ENCODE measurements at regions not wholly inside any gene's neighbourhood (a gene's known extent, or its start where the extent isn't known, plus 50 kb on each side); places are given as distances from the start of the nearest gene placed in this dataset.
"Not testable (repeated sequence)": the region's sequence is repeated elsewhere in the genome, so short reads cannot be mapped to it uniquely, and the experiment has no call there.

DNA sequence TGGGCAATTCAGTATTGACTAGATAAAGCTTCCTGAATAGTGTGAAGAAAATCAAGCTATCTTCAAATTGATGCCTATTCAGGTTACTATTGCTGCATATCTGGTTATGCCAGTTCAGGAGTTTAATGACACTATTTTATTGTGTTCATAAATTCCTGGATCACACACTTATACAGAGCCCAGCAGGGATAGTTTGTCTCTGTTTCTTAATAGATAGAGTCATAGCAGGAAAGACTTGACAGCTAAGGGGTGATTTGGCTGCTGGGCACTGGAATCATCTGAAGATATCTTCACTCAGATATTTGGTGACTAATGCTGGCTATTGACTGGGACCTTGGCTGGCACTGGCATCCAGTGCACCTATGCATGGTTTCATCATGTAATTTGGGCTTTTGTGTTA, 187.8 kb downstream of the PYDC2 start:
- no peak for FAIRE-seq

DNA sequence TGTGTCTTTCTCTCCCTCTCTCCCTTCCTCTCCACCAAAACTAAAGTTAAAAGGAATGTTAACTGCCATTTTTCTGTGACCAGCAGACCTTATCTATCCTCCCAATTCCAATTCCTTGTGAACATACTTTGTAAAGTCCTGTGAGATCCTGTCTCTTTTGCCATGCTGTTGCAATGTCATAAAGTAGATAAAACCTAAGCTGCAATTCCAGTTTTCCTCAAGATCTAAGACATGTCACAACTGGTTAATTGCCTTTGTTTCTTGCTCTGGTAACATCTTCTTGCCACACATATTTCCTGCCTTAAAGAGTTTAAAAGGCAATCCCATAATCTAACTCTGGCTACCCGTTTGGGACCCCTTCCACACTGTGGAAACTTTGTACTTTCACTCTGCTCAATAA, 188.7 kb downstream of the PYDC2 start:
- no peak for FAIRE-seq

DNA sequence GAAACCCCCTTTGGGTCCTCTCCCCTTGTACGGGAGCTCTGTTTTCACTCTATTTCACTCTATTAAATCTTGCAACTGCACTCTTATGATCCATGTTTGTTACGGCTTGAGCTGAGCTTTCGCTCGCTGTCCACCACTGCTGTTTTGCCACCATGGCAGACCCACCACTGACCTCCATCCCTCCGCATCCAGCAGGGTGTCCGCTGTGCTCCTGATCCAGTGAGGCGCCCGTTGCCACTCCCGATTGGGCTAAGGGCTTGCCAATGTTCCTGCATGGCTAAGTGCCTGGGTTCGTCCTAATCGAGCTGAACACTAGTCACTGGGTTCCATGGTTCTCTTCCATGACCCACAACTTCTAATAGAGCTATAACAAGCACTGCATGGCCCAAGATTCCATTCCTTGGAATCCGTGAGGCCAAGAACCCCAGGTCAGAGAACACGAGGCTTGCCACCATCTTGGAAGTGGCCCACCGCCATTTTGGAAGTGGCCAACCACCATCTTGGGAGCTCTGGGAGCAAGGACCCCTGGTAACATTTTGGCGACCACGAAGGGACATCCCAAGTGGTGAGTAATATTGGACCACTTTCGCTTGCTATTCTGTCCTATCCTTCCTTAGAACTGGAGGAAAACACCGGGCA, 197.9 kb downstream of the PYDC2 start:
- FAIRE-seq = not testable (repeated sequence)

DNA sequence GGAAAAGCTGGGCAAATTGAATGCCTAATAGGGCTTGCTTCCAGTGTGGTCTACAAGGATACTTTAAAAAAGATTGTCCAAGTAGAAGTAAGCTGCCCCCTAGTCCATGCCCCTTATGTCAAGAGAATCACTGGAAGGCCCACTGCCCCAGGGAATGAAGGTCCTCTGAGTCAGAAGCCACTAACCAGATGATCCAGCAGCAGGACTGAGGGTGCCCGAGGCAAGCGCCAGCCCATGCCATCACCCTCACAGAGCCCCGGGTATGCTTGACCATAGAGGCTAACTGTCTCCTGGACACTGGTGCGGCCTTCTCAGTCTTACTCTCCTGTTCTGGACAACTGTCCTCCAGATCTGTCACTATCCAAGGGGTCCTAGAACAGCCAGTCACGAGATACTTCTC, 201.2 kb downstream of the PYDC2 start:
- not testable (repeated sequence) for FAIRE-seq

DNA sequence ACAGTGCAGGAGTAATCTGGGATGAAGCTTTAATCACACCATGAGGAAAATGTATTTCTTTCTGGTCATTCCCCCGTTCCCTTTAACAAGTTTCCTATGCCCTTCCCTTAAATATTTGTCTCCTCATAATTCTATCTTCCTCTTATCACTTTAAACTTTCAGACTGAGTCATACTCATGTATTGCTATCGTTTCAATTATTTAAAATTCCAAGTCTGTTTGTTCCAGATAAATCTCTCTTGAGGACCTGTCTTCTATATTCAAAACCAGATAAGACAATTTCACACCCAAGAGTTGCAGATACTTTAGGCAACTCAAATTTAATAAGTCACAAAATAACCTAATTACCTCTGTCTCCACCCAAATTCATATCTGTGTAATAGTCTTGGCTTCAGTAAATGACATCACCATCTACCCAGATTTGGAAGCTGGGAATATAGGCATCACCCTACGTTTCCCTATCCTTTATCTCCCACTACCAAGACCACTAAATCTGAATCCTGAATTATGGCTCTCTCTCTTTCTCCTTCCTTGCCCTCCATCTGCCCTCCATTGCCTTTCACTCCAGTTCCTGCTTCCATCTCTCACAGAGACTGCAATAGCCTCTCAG, 220.1 kb downstream of the PYDC2 start:
- FAIRE-seq = no peak

DNA sequence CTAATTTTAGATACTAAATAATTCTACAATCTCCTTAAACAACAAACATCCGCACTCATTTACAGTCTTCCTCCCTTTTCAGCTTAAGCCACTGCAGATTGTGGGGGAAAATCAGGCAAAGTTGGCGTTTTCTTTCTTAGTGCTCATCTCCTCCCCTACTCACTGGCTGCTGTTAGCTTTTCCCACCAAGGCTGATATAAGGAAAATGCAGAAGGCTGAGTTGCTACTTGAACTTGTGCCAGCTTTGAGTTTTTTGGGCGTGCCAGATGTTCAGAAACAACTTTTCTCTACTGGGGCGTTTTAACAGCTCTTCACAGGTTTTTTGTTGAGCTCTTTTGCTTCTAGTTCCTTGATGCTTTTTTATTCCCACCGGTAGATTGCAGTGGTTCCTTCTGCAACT, 222.0 kb downstream of the PYDC2 start:
- FAIRE-seq = no peak

DNA sequence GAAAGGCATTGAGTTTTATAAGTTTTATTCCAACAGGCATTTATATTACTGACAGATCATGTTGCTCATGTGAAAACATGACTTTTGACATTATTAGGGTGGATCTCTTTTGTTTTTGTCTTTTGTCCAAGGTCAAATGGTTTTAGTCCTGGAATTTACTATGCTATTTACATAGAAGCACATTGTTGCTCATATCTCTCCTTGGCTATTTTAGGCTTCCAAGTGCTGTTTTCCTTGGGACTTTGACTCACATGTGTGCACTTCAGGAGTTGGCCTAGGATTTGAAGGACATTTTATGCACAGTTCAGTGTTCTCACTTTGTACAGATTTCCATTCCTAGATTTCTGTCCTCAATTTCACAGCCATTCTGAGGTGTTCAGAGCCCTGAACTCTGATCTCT, 225.7 kb downstream of the PYDC2 start:
- FAIRE-seq = no peak

DNA sequence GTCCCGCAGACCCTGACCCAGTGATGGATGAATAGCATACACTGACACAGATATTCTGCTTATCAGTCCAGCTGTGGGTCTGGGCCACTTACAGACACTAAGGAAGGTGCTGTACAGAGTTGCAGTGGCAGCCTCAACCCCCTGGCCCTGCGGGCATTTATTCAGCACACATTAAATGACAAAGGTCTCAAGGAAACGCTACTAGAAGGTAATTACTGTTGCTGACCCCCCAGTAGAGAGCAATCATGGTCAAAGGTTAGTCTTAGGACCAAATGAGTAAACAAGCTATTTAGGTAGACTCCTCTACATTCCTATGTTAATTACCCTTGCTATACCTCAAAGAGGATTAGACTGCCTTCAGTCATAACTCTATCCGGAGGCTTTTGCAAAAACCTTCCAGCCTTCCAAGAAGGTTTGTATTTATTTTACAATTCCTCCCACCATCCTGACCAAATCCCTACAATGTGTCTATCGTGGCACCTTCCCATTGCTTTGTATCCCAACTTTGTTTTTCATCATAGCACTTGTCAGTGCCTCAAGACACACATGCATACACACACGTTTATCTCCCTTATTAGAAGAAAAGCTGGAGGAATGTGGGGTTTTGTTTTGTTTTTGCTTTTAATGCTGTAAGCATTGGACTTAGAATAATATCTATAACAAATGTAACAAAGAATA, 227.9 kb downstream of the PYDC2 start:
- FAIRE-seq = no peak

DNA sequence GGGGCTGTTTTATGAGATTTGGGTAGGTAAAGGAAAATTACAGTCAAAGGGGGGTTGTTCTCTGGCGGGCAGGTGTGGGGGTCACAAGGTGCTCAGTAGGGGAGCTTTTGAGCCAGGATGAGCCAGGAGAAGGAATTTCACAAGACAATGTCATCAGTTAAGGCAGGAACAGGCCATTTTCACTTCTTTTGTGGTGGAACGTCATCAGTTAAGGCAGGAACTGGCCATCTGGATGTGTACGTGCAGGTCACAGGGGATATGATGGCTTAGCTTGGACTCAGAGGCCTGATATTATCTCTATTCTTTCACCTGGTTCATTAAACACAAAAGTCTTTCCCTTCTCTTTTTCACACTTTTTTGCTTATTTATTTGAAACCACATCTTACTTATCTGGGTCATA, 230.2 kb downstream of the PYDC2 start:
- FAIRE-seq = not testable (repeated sequence)

DNA sequence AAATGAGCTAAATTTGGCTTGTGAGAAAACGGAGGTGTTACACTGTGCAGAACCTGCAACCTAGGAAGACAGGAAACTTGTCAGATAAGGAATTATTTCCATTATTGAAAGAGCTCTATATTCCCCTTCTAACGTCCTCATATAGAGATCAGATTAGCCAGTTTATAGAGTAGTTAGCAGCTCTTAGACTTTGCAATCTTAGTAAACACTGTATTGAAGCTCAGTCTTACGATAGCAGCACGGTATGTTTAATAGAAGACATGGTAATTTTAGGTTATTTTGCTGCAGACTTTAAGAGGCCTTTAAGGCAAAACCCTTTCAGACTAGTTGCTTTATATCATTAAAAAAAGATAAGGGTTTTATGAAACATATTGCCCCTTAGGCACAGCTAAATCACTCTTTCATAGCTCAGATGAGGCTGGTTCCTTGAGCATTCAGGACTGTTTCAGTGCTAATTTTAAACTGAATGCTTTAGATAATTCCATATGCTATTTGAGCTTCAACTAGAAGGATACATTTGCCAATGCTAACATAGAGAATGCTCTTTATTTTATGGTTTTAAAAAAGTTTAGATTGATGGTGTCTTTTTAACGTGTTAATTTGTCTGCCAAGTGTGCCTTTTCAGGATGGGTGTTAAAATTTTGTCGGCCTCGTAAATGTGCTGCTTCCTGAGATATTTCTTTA, 234.3 kb downstream of the PYDC2 start:
- no peak for FAIRE-seq

DNA sequence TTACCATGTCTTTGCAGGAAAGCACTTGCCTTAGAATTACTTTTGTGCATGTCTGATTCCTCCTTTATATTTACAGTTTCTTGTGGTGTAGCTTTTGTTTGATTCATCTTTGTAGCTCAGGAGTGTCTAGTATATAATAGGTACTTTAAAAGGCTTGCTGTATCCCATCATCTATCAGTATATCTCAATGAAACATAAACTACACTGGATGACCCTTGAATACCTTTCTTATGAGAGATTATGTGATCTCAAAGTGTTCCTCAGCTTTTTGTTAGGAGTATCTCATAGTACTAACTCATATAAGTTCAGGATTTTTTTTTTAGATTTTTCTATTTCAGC, 234.8 kb downstream of the PYDC2 start:
- no peak for FAIRE-seq

DNA sequence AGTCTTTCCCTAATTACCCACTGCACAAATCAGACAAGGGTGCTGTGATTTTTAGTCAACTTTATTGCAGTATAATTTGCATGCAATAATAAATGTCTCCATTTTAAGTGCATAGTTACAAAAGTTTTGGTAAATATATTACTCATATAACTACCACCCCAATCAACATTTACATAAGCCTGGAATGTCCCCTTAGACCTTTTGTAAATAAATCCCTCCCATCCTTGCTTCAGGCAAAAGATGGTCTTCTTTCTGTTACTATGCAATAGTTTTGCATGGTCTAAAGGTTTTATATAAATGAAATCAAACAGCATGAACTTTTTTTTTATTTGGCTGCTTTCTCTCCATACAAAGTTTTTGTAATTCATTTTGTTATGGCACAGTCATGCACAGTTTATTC, 235.4 kb downstream of the PYDC2 start:
- no peak for FAIRE-seq

DNA sequence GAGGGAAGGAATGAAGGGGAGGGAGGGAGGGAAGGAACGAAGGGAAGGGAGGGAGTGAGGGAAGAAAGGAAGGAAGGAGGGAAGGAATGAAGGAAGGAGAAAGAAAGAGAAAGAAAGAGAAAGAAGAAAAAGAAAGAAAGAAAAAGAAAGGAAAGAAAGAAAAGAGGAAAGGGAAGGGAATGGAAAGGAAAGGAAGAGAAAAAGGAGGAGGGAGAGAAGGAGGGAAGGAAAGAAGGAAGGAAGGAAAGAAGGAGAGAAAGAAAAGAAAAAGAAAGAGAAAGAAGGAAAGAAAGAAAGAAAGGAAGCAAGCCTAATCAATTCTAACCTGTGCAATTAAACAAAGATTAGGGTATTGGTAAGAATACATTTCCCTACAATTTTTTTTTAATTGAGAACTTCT, 238.6 kb downstream of the PYDC2 start:
- no peak for FAIRE-seq

DNA sequence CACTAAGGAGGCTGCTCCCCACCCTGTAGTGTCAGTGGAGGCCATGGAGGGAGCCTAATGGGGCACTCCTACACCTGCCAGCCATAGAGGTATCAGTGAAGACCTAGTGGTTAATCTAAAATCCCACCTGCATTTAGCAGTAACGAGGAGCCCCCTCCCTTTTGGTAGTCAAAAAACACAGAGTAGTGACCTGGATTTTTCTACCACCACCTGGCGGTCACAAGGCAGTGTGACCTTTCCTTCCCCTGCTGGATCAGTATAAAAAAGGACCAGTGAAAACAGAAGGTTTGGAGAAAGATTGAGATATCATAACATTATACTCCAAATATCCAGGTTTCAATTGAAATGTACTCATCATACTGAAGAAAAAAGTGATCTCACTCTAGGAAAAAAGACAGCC, 241.2 kb downstream of the PYDC2 start:
- FAIRE-seq = no peak

DNA sequence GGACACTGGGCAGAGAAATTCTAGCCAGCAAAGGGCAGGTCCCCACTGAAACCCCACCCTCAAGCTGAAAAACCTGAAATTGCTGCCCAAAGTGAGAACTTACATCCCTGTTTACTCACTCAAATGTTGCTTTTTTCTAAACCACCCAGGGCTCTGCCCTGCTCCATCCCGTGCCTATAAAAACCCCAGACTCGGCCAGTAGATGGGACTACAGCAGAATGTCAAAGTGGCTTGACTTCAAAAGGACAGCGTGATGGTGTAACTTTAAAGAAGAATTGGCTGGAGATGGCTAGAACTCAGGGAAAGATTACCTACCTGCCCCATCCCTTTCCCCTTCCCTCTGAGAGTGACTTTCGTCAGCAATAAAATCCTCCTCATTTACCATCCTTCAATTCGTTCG, 246.9 kb downstream of the PYDC2 start:
- FAIRE-seq = no peak

DNA sequence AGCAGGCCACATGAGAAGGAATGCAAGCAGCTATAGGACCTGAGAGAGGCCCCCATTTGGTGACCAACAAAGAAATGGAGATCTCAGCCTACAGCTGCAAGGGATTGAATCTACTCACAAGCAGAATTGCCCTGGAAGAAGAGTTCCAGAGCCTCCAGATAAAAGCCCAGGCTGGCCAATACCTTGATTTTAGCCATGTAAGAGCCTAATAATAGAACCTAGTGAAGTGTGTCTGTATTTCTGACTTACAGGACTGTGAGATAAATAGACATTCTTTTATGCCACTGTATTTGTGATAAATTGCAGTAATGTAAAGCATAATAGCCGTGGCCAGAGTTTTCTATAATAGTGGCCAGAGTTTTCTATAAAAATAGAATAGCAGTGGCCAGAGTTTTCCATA, 254.6 kb downstream of the PYDC2 start:
- no peak for FAIRE-seq

DNA sequence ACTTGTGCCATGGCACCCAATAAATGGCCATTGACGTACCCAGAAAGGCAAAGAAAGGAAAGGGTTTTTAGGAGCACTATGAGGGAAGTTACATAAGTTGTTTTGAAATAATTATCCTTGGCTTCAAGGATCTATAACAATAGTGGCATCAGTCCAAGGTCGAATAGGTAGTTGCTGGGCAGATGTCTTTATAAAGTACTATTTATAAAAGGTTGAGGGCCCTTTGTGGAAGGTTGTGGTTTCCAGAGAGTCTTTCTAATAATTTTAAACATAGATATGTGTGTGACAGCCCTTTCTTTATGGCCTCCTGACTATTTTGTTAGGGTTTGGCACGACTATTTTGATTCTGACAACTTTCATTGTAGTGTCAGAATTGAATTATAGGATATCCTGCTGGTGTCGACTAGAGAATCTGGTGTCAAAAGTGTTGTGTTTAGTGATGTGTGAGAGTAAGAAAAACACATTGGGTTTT, 260.5 kb downstream of the PYDC2 start:
- FAIRE-seq = no peak

DNA sequence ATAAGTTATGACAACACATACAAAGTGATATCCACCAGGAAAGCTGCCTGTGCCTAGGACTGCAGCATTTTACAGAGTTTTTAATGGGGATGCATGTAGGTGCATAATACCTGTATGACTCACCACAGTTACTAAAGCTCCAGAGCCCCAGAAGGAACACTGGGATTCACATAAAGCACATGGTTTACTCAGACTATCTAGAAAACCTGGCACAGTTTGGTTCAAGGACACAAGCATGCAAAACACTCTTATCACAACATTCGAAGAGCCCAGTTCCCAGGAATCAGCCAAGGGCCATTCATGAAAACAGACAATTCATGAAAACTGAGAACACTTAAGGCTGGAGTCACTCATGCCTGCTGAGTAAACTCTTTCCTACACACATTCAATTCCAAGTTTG, 261.0 kb downstream of the PYDC2 start:
- no peak for FAIRE-seq

DNA sequence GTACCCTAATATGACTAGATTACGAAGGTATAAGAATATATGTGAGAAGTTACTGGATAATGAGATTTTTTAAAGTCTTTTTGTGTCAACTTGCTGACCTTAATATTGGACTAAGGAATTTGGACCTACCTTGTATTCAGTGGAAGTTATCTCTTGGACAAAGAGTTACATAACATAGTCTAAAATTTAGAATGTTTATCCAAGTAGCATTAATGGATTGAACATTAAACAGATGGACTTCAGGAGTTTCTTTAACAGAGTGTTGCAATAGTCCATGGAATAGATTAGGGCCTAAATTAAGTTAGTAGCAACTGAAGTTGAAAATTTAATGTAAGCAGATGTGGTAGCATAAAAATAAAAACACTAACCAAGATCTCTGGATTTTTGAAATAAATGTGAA, 266.4 kb downstream of the PYDC2 start:
- no peak for FAIRE-seq

DNA sequence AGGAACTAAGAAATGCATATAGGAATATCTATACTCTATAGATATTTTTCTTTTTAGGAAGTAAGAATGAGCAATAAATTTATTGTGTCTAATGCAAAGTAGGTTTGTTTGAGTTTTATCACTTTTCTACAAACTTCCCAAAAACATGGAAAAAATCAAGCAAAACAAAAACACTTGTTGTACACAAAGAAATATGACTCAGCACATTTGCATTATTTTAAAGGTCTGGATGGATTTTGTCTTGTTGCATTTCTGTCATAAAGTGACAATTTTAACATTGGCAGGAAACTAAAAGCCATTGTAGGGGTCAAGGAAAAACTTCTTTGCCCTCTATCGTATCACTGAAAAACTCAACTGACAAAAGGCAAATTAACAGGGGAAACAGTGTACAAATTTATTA, 267.2 kb downstream of the PYDC2 start:
- FAIRE-seq = no peak

DNA sequence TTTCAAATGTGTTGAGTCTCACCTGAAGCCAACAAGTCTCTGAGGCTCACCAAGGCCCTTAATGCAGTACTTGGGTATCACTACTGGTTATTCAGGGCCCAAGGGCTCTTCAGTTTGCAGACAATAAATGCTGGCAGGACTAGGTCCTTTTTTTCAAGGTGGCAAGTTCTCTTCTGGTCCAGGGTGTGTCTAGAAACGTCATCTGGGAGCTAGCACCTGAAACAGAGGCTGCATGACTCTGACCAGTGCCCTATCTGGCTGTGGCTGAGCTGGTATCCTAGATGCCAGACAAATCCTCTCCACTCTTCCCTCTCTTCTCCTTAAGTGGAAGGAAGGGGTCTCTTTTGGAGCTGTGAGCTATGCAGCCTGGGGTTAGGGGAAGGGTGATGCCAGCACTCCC, 276.8 kb downstream of the PYDC2 start:
- FAIRE-seq = no peak

DNA sequence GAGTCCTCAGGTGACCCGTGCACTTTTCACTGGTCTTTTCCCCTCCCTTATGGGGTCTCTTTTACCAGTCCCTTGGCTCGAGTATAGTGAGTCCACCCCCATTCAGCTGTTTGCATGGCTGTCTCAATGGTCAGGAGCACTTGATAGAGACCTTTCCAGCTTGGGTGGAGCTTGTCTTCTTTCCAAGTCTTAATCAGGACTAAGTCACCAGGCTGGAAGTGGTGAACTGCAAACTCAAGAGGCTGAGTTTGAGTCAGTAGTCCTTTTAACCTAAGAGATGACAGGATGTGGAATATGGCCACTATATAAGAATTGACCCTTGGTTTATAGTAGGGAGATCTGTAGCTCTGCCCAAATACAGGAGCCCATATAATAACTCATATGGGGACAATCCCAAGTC, 279.7 kb downstream of the PYDC2 start:
- FAIRE-seq = no peak

DNA sequence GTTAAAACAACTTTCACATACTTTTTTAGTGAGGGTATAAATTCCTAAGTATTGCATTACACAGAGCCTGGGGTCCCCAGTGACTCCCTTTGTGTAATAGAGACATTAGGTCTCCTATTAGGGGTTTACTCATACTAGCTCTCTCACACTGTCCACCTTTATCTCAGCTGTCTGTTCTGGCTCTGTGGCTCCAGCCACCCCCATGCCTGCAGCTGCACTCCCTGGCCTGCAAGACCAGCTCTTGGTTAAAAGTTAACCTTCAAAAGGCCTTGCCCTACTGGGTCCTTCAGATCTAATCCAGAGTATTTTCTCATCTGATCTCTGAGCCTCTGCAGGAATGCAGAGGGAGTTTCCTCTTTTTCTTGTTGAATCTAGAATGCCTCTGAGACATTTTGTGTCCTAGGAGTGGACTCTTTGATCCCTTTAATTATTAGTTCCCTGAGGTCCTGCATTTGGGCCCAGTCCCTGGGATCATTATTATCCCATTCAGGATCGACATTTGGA, 280.9 kb downstream of the PYDC2 start:
- not testable (repeated sequence) for FAIRE-seq

DNA sequence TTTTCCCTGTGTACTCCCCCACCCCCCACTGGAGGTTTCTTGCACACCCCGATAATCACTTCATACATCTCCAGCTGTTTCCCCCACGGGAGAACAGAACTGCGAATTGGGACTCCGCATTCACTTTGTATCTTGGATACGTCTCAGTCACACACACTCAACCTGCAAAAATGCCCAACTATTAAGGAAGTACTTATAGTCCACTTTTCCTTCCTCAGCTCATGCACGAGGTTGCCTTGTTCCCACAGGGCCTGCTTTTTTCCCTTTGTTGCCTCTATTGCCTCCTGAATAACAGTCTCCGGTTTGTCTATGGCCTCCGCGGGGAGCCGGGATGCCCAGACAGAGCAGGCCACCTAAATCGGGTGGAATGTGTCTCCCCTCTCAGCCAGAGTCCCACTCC, 282.3 kb downstream of the PYDC2 start:
- no peak for FAIRE-seq
